Endothelial cell of umbilical vein (primary cell): ENCODE measurements at regions not wholly inside any gene's neighbourhood (a gene's known extent, or its start where the extent isn't known, plus 50 kb on each side); places are given as distances from the start of the nearest gene placed in this dataset.

Experiments
- EZH2 ChIP-seq: IDR thresholded peaks from 2 replicates; pipeline ENCODE4 v1.6.1; 2012; ENCODE audit warnings: borderline replicate concordance, low read depth, mild to moderate bottlenecking, moderate library complexity, low read length, inconsistent platforms; ENCODE audit not compliant: severe bottlenecking
- POLR2A ChIP-seq: IDR thresholded peaks from 2 replicates; pipeline ENCODE4 v1.6.1; 2012; ENCODE audit warnings: low read depth, mild to moderate bottlenecking, control low read depth, low read length
- TF ChIP-seq, protein P1 (sequence below), 2 donors: IDR thresholded peaks; 1 replicate in 1 of 2; 2 replicates in 1 of 2; pipeline ENCODE4 v1.5.1; 2011; ENCODE audit warnings: low read length in 2 of 2, mild to moderate bottlenecking in 2 of 2, moderate library complexity in 2 of 2, control low read depth in 1 of 2, inconsistent platforms in 1 of 2, low read depth in 1 of 2; ENCODE audit not compliant: insufficient read depth in 1 of 2; ENCODE audit errors: extremely low read depth in 1 of 2

DNA sequence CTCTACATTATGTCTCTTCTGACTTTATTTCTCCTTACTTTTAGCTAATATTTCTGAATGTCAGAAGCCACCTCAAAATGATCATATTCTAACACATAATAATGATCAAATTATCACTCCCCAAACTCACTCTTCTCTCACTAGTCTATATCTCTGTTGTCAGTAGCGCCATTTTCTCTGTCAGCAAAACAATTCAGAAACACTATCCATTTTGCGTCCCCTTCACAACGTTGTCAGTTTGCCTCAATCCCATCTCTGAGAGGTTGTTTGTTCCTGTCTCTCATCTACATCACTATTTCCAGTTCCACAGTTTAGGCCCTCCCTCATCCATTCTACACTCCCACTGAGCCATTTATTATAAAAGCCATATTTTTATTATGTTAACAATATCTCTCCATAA lies 1376.3 kb upstream of the ACVR2A start:
- TF ChIP-seq EZH2, result no peak
- TF ChIP-seq POLR2A, result no peak
- TF ChIP-seq, protein P1, sequence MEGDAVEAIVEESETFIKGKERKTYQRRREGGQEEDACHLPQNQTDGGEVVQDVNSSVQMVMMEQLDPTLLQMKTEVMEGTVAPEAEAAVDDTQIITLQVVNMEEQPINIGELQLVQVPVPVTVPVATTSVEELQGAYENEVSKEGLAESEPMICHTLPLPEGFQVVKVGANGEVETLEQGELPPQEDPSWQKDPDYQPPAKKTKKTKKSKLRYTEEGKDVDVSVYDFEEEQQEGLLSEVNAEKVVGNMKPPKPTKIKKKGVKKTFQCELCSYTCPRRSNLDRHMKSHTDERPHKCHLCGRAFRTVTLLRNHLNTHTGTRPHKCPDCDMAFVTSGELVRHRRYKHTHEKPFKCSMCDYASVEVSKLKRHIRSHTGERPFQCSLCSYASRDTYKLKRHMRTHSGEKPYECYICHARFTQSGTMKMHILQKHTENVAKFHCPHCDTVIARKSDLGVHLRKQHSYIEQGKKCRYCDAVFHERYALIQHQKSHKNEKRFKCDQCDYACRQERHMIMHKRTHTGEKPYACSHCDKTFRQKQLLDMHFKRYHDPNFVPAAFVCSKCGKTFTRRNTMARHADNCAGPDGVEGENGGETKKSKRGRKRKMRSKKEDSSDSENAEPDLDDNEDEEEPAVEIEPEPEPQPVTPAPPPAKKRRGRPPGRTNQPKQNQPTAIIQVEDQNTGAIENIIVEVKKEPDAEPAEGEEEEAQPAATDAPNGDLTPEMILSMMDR (IDR thresholded peaks at IDR 0.05; ENCODE audit: extremely low read depth in 1 of 2, insufficient read depth in 1 of 2, low read depth in 1 of 2, low read length in 2 of 2), result no peak
